HTR-8/SVneo (cell line): ENCODE measurements at regions not wholly inside any gene's neighbourhood (a gene's known extent, or its start where the extent isn't known, plus 50 kb on each side); places are given as distances from the start of the nearest gene placed in this dataset.
A peak's percentile ranks its signal among the peaks of the same experiment; 100 is the strongest.

Experiments
- DNase-seq: peaks from one replicate; pipeline ENCODE4 v3.0.0; 2011; ENCODE audit warnings: low spot score, mixed read lengths; ENCODE audit not compliant: insufficient read length
- FAIRE-seq: peaks from 2 replicates; lab custom pipeline; 2011; peaks lifted over from hg19 to GRCh38; lab: Jason Lieb, UNC

DNA sequence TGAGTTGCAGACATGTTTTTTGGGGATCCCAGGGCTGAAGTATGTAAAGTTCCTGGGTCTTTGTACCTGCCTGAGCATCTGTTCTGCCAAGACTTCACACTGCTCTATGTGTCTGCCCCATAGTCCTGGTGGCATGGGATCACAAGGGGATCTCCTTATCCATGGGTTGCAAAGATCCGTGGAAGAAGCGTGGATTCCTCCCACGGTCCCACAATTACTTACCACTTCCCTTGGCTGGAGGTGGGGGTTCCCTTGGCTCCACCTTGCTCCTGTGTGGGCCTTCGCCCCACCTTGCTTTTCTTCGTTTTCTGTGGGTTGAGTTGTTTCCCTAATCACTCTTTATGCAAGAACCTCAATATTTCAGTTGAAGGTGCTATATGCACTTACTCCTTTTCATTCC is 157.4 kb upstream of the CHORDC1 start:
- no peak for FAIRE-seq
- no peak for DNase-seq

DNA sequence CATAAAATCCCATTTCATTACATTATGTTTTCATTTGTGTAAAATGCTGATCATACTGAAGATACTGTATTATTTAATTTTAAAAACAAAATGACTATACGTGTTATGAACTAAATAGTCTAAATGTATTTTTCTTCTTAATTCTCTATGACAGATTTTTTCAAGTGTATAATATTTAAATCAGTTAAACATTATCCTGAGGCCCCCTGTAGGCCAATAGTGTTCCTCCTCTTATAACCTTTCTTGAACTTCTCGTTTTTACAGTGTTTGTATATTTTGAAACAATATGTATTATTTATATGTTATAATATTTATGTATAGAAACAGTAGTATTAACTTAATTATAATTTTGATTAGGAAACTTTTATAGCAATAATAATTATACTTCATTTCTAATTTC is 151.1 kb upstream of the CHORDC1 start:
- no peak for DNase-seq
- no peak for FAIRE-seq

DNA sequence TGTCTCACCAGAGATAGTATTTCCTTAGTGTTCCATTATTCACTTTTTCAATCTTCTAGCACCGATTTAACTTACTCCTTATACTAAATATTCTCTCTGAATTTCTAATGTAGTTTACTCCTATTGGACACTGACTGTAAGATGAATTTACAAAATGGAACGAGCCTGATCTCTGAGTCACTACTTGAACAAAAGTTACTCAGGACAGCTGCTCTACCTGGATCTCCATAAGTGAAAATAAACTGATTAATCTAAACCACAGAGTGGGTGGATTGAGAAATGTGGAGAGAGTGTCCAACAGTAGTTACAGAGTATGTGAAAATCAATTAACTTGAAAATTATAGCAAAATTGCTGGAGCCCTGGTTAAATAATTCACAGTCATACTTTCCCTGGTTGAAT is 141.7 kb upstream of the CHORDC1 start:
- no peak for FAIRE-seq
- DNase-seq = no peak

DNA sequence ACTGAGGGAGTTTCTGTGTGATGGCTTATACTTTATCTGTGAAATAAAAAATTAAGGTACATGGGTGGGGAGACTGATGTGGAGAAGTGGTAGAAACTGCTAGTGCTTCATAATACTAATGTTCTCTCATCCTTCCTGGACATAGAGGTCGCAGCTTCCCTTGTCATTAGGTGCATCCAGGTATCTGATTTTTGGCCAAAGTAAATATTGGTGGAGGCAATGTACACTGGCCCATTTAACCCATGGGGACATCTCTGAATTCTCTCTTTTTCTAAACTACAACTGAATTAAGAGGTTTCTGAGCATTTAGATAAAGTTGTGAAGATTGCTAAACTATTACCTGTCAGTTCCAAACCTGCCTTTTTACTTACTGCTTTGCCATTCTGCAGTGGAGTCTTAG is 140.9 kb upstream of the CHORDC1 start:
- FAIRE-seq (no peak), DNase-seq (no peak)

DNA sequence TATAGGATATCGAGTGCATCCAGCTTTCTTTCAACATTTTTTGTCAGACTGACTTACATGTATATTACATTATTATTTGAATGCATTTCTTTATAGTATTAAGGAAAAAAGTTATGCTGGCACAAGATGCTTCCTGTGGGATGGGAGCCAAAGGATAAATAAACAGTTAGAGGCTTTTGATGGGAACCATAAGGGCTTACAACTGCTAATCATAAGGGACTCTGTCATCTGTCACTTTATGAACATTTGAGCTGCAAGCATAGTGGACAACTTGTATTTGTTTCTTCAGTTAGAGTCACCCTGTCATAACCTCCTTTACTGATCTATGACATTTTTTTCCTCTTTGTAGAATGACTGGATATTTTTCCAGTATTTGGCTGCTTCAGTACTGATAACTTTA is 132.4 kb upstream of the CHORDC1 start:
- no peak for DNase-seq
- FAIRE-seq = no peak

DNA sequence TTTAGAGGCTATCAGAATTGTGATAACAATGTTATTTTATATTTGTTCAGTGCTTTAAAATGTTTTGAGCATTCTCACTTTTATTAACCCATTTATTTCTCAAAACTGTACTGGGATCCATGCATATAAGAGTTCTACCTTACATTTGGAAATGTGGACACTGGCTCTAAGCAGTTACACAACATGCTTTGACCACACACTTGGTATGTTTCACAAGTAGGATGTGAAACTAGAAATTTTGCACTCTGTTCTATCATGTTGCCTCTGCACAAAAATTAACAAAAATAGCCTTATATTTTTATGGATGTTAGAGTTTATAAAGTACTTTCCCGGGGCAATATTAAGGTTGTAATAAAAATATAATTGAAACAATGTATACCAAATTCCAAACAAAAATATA is 126.9 kb upstream of the CHORDC1 start:
- DNase-seq (no peak), FAIRE-seq (no peak)

DNA sequence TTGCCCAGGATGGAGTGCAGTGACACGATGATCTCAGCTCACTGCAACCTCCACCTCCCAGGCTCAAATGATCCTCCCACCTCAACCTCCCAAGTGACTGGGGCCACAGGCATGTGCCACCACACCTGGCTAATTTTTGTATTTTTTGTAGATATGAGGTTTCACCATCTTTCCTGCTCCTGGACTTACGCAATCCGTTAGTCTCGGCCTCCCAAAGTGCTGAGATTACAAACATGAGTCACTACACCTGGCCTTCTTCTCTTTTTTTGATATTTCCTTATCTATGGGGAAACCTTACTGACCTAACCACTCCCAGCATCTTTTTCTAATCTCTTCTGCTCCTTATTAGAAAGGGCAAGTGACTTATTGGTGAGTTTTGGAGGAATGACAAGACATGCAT is 121.7 kb upstream of the CHORDC1 start:
- FAIRE-seq (no peak), DNase-seq (no peak)

DNA sequence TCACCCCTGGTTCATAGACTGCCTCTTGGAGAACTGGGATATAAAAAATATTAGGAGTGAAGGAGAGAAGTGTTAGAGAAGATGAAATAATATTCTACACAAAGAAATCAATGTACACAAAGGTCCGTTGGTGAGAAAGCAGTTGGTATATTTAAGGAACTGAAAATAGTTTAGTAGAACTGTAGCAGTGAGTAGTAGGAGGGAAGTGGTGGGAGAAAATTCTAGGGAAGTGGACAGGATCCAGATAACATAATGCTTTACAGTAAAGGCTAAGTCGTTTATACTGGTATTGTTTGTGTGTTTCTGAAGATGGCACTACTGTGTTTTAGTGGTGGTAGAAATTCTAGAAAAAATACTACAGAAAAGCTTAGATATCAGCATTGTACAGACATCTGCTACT is 120.8 kb upstream of the CHORDC1 start:
- no peak for DNase-seq
- no peak for FAIRE-seq

DNA sequence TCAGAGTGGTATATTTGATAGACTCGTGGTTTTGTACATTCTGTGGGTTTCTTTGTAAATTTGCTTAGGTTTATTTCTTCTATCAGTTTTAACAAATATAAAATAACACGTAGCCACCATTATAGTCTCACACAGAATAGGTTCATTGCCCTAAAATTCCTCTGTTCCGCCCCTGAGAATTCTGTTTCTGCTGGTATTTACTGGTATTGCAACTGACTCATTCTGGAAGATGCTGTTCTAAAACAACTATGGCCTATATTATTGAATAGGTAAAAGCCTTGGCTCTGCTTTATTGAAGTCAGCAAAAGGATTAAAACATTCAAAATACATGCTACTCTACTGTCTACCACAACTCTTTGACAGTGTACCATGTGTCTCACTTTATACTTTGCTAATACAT is 119.1 kb upstream of the CHORDC1 start:
- DNase-seq (no peak), FAIRE-seq (no peak)

DNA sequence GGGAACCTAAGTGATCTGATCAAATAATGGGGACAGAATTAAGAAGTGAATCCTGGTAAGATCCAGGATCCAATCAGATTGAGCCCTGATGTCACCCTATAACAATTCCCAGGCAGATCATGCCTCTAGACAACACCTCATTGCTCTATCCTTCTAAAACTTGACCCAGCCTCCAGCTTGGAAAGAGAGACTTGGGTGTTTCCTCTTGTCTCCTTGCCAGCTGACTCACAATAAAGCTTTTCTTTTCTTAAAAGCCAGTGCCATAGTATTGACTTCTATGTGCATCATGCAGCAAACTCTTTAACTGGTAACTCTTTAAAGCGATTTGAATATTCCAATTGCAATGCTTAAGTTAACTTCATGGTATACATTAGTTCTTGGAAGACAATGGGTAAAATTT is 109.6 kb upstream of the CHORDC1 start:
- DNase-seq (no peak), FAIRE-seq (no peak)

DNA sequence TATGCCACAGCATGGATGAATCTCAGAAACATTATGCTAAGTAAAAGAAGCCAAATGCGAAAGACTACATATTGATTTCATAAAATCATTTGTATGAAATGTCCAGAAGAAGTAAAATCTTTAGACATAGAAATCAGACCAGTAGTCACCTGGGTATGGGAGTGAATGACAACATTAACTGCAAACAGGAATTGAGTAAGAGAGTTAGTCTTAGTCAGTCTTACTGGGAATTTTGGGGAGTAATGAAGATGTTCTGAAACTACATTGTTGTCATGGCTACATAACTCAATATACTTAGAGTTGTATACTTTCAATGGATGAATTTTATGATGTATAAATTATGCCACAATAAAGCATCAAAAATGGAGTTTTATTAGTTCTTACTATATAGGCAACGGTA is 107.8 kb upstream of the CHORDC1 start:
- no peak for FAIRE-seq
- DNase-seq = no peak

DNA sequence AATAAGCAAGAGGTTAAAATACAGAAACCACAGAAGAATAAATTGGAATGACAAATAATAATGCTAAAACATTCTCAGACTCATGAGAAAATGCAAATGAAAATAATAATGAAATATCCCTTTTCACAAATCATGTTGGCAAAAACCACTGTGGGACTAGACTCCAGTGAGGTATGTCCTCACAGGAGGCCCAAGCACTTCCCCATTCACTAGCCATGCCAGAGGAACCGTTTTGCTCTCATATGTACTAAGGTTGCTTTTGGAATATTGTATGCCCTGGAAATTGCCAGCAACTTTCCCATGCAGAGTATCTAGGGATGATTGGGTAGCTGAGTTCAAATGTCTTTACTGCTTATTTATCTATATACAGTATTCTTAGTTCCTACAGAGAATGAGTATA is 106.2 kb upstream of the CHORDC1 start:
- FAIRE-seq (no peak), DNase-seq (no peak)

DNA sequence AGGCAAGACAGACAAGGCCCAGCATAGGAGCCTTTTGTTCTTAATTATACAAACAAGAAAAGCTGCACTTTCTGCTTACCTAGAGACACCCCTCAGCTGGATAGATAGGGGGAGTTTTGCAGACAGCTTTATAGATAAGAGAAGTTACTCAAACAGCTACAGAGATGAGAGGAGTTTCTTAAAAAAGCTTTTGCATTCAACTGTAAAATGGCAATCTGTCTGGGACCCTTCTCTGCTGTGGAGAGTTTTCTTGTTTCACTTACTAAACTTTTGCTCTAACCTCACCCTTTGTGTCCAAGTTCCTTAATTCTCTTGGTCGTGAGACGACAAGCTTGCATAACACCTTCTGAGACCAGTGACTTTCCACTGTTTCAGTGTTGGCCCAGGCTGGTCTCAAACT is 103.8 kb upstream of the CHORDC1 start:
- no peak for FAIRE-seq
- no peak for DNase-seq

DNA sequence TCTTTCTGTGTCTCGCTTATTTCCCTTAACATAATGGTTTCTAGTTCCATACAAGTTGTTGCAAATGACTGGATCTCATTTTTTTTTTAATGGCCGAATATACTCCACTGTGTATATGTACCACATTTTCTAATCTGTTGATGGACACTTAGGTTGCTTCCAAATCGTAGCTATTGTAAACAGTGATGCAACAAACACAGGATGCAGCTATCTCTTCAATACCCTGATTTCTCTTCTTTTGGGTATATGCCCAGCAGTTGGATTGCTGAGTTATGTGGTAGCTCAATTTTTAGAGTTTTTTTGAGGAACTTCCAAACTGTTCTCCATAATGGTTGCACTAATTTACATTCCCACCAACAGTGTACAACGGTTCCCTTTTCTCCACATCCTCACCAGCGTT is 100.4 kb upstream of the CHORDC1 start:
- no peak for FAIRE-seq
- DNase-seq = no peak

DNA sequence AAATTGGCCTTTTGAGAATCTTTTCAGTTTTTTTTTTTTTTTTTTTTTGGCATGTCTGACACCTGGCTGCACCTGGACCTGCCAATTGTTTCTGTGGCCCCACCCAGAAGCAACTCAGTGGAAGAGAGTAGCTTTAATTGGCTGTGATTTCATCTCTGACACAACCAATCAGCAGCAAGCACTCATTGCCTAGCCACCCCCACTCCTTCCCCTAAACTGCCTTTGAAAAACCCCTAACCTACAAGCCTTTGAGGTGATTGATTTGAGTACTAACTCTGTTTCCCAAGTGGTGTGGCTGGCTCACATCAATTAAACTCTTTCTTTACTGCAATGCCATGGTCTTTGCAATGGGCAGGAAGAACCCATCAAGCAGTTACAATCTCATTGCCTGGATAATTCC is 98.2 kb upstream of the CHORDC1 start:
- no peak for FAIRE-seq
- no peak for DNase-seq

DNA sequence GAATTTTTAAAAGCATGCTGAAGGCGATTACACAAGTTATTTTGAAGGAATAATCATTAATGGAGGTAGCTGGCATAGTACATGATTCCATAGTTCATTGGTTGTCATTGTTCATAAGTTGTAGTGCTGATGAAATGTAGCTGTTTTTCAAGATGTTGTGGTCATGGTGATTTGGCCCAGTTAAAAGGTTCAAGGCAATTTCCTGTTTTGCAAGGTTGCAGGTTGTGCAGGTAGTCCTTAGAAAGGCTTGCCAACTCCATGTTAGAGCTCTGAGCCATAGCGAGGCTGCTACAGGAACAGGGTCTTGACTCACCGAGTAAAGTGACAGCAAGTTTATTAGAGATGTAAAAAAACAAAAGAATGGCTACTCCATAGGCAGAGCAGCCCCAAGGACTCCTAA is 95.8 kb upstream of the CHORDC1 start:
- DNase-seq (no peak), FAIRE-seq (no peak)

DNA sequence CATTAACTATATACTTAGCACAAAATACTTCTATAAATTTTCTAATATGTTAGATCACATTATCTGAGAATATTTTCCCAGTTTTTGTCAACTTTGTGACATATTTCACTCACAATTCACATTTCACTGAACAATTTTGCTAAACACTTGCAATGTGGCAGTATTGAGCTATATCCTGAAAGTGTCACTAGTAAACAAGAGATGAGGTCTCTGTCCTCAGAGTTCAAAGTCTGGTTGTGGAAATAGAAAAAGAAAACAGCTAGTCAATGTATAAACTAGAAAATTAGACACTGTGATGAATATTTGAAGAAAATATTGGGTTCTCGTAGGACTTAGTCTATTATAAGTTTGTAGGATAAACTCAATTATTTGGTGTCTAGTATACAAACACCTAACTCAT is 87.4 kb upstream of the CHORDC1 start:
- FAIRE-seq = no peak

DNA sequence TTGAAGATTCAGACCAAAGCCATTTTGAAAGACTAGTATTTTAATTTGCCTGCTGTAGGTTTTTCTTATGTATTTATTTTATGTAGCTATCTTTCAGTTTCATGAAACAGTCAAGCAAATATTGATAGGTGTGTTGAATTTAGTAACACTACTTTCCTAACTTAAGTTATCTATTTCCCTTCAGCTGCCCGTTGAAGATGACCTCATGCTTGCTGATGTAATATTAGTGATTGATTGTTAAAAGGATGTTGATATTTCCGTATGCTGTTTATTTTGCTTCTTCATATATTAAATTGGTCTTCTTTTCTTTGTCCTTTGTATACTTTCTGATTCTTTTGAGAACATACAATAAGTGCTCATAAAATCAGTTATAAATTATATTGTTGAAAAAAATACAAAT is 86.8 kb upstream of the CHORDC1 start:
- DNase-seq (no peak), FAIRE-seq (no peak)

More for the DNA sequence above, 87.4 kb upstream of the CHORDC1 start:
- no peak for DNase-seq

DNA sequence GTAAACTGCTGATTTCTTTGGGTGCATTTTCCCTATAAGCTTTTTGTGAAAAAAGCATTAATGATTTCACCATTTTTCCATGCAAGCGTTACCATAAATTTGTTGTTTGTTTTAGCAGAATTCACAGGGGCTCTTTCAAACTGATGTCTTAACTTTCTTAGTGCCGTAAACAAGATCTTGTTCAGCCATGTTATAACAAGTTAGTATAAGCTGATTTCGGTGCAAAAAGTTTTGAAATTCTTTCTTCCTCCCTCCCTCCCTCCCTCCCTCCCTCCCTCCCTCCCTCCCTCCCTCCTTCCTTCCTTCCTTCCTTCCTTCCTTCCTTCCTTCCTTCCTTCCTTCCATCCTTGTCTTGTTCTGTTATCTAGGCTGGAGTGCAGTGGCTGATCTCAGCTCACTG is 71.7 kb upstream of the CHORDC1 start:
- no peak for DNase-seq
- no peak for FAIRE-seq

DNA sequence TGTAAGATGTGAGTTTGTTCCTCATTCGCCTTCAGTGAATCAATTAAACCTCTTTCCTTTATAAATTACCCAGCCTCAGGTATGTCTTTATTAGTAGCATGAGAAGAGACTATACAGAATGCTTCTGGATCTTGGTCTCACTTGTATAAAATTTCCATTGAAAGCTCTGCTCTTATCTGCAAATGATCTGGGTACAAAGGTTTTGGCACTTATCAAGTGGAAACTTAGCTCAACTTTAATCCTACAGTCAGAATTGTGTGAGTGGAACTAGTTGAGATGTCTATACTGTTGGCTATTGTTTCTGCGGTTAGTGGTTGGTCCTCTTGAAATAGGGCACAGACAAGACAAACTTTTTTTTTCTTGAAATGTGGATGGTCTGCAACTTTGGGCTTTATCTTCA is 71.2 kb upstream of the CHORDC1 start:
- FAIRE-seq (no peak), DNase-seq (no peak)

DNA sequence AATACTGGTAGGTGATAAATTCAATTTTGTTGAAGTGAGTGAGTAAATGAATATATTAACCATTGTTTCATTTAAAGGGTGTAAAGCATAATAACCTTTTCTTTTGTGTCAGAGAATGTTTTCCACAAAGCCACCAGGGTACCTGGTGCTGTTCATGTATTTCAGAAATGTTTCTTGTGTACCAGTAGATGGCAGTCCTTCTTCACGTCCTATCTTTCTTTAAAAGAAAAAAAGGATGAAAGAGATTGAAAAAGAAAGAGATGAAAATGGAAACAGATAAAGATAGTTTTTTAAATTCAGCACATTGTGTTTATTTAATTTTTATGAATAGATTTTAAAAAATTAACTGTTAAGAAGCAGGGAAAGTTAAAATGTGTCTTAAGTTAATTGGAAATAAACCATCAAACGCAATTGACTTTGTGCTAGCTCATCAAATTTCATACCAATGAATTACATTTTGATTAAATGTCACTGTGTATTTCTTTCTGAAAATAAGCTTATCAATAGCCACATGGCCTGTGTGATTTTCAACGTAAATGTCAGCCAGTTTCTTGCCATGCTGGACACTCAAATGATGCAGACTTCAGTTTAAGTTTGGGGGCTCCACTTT is 65.5 kb upstream of the CHORDC1 start:
- no peak for FAIRE-seq

DNA sequence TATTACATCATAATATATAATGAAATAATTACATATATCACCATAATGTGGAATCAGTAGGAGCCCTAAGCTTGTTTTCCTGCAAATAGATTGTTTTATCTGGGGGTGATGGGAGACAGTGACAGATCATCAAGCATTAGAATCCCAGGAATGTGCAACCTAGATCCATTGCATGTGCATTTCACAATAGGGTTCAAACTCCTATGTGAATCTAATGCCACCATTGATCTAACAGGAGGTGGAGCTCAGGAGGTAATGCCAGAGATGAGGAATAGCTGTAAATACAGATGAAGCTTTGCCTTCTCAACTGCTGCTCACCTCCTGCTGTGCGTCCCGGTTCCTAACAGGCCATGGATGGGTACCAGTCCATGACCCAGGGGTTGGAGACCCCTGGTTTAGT is 63.8 kb upstream of the CHORDC1 start:
- DNase-seq = no peak
- no peak for FAIRE-seq

More for the DNA sequence above, 65.5 kb upstream of the CHORDC1 start:
- DNase-seq = peak; percentile 21

DNA sequence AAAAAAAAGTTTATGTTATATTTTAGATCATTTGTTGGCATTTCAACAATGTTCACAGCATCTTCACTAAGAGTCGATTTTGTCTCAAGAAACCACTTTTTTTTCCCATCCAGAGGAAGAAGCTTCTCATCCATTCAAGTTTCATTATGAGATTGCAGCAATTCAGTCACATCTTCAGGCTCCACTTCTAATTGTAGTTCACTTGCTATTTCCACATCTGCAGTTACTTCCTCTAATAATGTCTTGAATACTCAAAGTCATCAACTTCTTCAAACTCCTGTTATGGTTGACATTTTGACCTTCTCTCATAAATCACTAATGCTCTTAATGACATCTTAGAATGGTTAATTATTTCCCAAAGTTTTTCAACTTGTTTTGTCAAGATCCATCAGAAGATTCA is 61.3 kb upstream of the CHORDC1 start:
- DNase-seq = no peak
- FAIRE-seq = no peak
